ENCODE measurements at regions not wholly inside any gene's neighbourhood (a gene's known extent, or its start where the extent isn't known, plus 50 kb on each side); places are given as distances from the start of the nearest gene placed in this dataset.

GRCh38 chr2:215619989-215620388 is 184.1 kb upstream of the FN1 start (continued):
- TF ChIP-seq, protein P1, sequence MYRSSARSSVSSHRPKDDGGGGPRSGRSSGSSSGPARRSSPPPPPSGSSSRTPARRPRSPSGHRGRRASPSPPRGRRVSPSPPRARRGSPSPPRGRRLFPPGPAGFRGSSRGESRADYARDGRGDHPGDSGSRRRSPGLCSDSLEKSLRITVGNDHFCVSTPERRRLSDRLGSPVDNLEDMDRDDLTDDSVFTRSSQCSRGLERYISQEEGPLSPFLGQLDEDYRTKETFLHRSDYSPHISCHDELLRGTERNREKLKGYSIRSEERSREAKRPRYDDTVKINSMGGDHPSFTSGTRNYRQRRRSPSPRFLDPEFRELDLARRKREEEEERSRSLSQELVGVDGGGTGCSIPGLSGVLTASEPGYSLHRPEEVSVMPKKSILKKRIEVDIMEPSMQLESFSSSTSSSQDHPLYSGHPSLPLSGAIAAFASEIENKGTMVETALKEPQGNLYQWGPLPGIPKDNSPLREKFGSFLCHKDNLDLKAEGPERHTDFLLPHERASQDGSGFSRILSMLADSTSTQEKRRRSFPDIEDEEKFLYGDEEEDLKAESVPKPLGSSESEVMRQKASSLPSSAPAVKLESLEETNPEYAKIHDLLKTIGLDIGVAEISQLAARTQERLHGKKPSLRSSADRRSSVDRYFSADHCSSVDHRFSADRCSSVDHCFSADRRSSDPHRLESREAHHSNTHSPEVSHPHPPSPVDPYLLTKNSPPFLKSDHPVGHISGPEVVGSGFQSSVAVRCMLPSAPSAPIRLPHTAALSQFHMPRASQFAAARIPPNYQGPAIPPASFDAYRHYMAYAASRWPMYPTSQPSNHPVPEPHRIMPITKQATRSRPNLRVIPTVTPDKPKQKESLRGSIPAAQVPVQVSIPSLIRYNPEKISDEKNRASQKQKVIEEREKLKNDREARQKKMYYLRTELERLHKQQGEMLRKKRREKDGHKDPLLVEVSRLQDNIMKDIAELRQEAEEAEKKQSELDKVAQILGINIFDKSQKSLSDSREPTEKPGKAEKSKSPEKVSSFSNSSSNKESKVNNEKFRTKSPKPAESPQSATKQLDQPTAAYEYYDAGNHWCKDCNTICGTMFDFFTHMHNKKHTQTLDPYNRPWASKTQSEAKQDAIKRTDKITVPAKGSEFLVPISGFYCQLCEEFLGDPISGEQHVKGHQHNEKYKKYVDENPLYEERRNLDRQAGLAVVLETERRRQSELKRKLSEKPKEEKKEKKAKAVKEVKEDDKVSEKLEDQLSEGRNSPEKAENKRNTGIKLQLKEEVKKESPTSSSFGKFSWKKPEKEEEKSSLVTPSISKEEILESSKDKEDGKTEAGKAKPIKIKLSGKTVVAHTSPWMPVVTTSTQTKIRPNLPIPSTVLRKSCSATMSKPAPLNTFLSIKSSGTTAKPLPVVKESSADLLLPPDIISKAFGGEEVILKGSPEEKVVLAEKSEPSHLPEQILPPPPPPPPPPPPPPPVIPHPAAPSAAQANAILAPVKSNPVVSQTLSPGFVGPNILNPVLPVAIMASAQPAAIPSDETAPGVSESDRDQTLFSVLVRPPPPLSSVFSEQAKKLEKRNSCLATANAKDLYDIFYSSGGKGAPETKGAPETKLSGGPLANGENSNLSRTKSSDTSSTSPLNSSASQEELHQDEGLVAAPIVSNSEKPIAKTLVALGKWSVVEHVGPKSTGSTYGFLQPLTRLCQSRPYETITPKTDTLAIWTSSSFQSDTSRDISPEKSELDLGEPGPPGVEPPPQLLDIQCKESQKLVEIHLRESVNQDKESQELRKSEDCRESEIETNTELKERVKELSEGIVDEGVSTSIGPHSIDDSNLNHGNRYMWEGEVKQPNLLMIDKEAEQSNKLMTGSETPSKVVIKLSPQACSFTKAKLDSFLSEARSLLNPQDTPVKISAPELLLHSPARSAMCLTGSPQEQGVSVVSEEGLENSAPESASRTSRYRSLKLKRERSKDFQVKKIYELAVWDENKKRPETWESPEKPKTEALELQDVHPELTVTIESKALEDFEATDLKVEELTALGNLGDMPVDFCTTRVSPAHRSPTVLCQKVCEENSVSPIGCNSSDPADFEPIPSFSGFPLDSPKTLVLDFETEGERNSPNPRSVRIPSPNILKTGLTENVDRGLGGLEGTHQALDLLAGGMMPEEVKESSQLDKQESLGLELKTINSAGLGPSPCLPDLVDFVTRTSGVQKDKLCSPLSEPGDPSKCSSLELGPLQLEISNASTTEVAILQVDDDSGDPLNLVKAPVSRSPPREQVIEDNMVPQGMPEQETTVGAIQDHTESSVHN (IDR thresholded peaks at IDR 0.05; ENCODE audit: borderline replicate concordance in 1 of 2, low read depth in 1 of 2), result no peak
- peak; percentile 29 for TF ChIP-seq ZFP36 (IDR thresholded peaks at IDR 0.05; ENCODE audit: low read depth, low read length, partially characterized antibody)
- TF ChIP-seq TEAD4 (IDR thresholded peaks at IDR 0.05; ENCODE audit: low read length), result 0 out of 2 replicates have a peak, but pooled peaks have one; percentile 36
- no peak for TF ChIP-seq TEAD4 (CRISPR knock-in tag; IDR thresholded peaks at IDR 0.05; ENCODE audit: borderline replicate concordance)
- no peak for TF ChIP-seq ZNF785 (CRISPR knock-in tag; IDR thresholded peaks at IDR 0.05)
- no peak for TF ChIP-seq MITF (IDR thresholded peaks at IDR 0.05)
- no peak for TF ChIP-seq NR1H2 (CRISPR knock-in tag; IDR thresholded peaks at IDR 0.05)
- TF ChIP-seq ARHGAP35 (IDR thresholded peaks at IDR 0.05; ENCODE audit: partially characterized antibody), result no peak
- peak; percentile 75; the same call in 1 of the 2 replicates for TF ChIP-seq KLF6 (CRISPR knock-in tag; IDR thresholded peaks at IDR 0.05; ENCODE audit: borderline replicate concordance)
- no peak for TF ChIP-seq DNMT1 (IDR thresholded peaks at IDR 0.05)
- TF ChIP-seq RBM14 (IDR thresholded peaks at IDR 0.05; ENCODE audit: borderline replicate concordance, insufficient read depth, low read depth, low read length), result no peak
- no peak for TF ChIP-seq ZNF124 (CRISPR knock-in tag; IDR thresholded peaks at IDR 0.05)
- TF ChIP-seq CEBPB (tag; IDR thresholded peaks at IDR 0.05), result peak; percentile 100
- no peak for TF ChIP-seq ZBTB33 (CRISPR knock-in tag; IDR thresholded peaks at IDR 0.05)
- TF ChIP-seq CBFA2T2 (conservative IDR thresholded peaks at IDR 0.05), result no peak
- TF ChIP-seq ZBTB8A (IDR thresholded peaks at IDR 0.05; ENCODE audit: partially characterized antibody), result no peak
- peak; percentile 66 for TF ChIP-seq L3MBTL2 (IDR thresholded peaks at IDR 0.05)
- 0 out of 2 replicates have a peak, but pooled peaks have one; percentile 4 for TF ChIP-seq CBFA2T3 (IDR thresholded peaks at IDR 0.05)
- no peak for TF ChIP-seq ZNF140 (CRISPR knock-in tag; IDR thresholded peaks at IDR 0.05)
